Vagina (tissue), 2 donors: ENCODE measurements at regions not wholly inside any gene's neighbourhood (a gene's known extent, or its start where the extent isn't known, plus 50 kb on each side); places are given as distances from the start of the nearest gene placed in this dataset.

ENCODE experiments used
- CTCF ChIP-seq, 3 experiments: fragments of 450-650 bp in 2 of 3; fragments of 200-600 bp in 1 of 3; sonication (generic) in 1 of 3; IDR thresholded peaks; one replicate each; pipeline ENCODE4 v1.5.1; 2017 to 2019; ENCODE audit warnings: antibody characterized with exemption in 3 of 3, mild to moderate bottlenecking in 2 of 3, moderate library complexity in 2 of 3
- POLR2A ChIP-seq, 2 donors: fragments of 450-650 bp; IDR thresholded peaks; one replicate each; pipeline ENCODE4 v1.6.1; 2017; ENCODE audit warnings: antibody characterized with exemption in 2 of 2, mild to moderate bottlenecking in 2 of 2, moderate library complexity in 2 of 2
- POLR2AphosphoS5 ChIP-seq, 2 donors: sonication (generic); formaldehyde crosslinking; IDR thresholded peaks; one replicate each; pipeline ENCODE4 v1.9.0; 2017; ENCODE audit warnings: antibody characterized with exemption in 2 of 2, mild to moderate bottlenecking in 2 of 2, low read depth in 1 of 2; ENCODE audit not compliant: insufficient read depth in 1 of 2

GRCh38 chr2:54404270-54404669 is 51.9 kb upstream of the SPTBN1 start:
- TF ChIP-seq POLR2AphosphoS5 (IDR thresholded peaks at IDR 0.05; ENCODE audit: insufficient read depth in 1 of 2, low read depth in 1 of 2) (no peak), CTCF (IDR thresholded peaks at IDR 0.05) (no peak), POLR2A (IDR thresholded peaks at IDR 0.05) (no peak)
